GM12878 (cell line): ENCODE measurements at regions not wholly inside any gene's neighbourhood (a gene's known extent, or its start where the extent isn't known, plus 50 kb on each side); places are given as distances from the start of the nearest gene placed in this dataset.
"Not testable (repeated sequence)": the region's sequence is repeated elsewhere in the genome, so short reads cannot be mapped to it uniquely, and the experiment has no call there.

Experiments
- ATAC-seq: fragments of 200-7000 bp; cut with Tn5 transposase; 3 replicates; pipeline ENCODE4 v1.9.1; 2020; ENCODE audit warnings: mild to moderate bottlenecking, moderate library complexity
- BruUV-seq: library from RNA; stranded (reverse); fragments of 400-500 nt; replicated peaks from 2 replicates; lab custom pipeline; 2021; lab: Mats Ljungman, UMichigan
- CTCF ChIA-PET: fragments of 300-600 bp; sonication (Branson Sonifier 250); formaldehyde crosslinking; extraction: SDS; loops from one replicate; lab custom pipeline; 2021; ENCODE audit warnings: inconsistent platforms; lab: Yijun Ruan, JAX
- POLR2A ChIA-PET: fragments of 350-600 bp; formaldehyde crosslinking; extraction: SDS; loops from one replicate; lab custom pipeline; 2021; ENCODE audit warnings: inconsistent platforms; lab: Charles Lee
- RAD21 ChIA-PET: fragments of 300-600 bp; sonication (Branson Sonifier 250); formaldehyde crosslinking; loops from one replicate; lab custom pipeline; 2023; ENCODE audit warnings: antibody characterized with exemption; ENCODE audit not compliant: unreplicated experiment; lab: Charles Lee
- SMC1A ChIA-PET: fragments of 300-600 bp; sonication (Branson Sonifier 250); formaldehyde crosslinking; loops from one replicate; lab custom pipeline; 2023; ENCODE audit not compliant: unreplicated experiment, uncharacterized antibody; lab: Charles Lee
- DNase-seq: peaks from one replicate; pipeline ENCODE4 v3.0.0-alpha.2; 2011; ENCODE audit warnings: low read depth, low spot score
- FAIRE-seq: peaks from 3 replicates; lab custom pipeline; 2011; peaks lifted over from hg19 to GRCh38; lab: Jason Lieb, UNC
- H2AFZ ChIP-seq: 2 replicates; pipeline ENCODE4 v1.6.0; 2011; ENCODE audit warnings: low read depth, low read length, control low read depth; ENCODE audit not compliant: control insufficient read depth
- H3K27ac ChIP-seq: 2 replicates; pipeline ENCODE4 v1.5.1; 2011; ENCODE audit warnings: control low read depth; ENCODE audit not compliant: control insufficient read depth, insufficient read depth
- H3K27me3 ChIP-seq, 2 experiments: replicated peaks in 1 of 2; 2 replicates each; pipeline versions ENCODE4 v1.6.0 to v1.6.1; 2011; ENCODE audit warnings: low read length in 1 of 2; ENCODE audit not compliant: control insufficient read depth in 2 of 2, insufficient read depth in 2 of 2
- H3K36me3 ChIP-seq, 2 experiments: 2 replicates each; pipeline ENCODE4 v1.5.1; 2011; ENCODE audit warnings: low read length in 1 of 2; ENCODE audit not compliant: control insufficient read depth in 2 of 2, insufficient read depth in 2 of 2
- H3K4me1 ChIP-seq: 2 replicates; pipeline ENCODE4 v1.6.1; 2011; ENCODE audit warnings: mild to moderate bottlenecking, low read length, moderate library complexity, mixed read lengths; ENCODE audit not compliant: control insufficient read depth, insufficient read depth
- H3K4me2 ChIP-seq: 2 replicates; pipeline ENCODE4 v1.6.0; 2011; ENCODE audit warnings: control low read depth; ENCODE audit not compliant: control insufficient read depth, insufficient read depth
- H3K4me3 ChIP-seq: fragments of 200-600 bp; sonication (generic); 2 replicates; pipeline ENCODE4 v1.5.1; 2016
- H3K79me2 ChIP-seq: 2 replicates; pipeline ENCODE4 v1.6.0; 2011; ENCODE audit warnings: low read length; ENCODE audit not compliant: control insufficient read depth, insufficient read depth
- H3K9ac ChIP-seq: 2 replicates; pipeline ENCODE4 v1.8.0; 2011; ENCODE audit warnings: low read length, control low read depth, mixed read lengths; ENCODE audit not compliant: control insufficient read depth, insufficient read depth
- H3K9me3 ChIP-seq: replicated peaks from 3 replicates; pipeline ENCODE4 v1.5.1; 2011; ENCODE audit warnings: mild to moderate bottlenecking, low read length; ENCODE audit not compliant: control insufficient read depth, insufficient read depth
- H4K20me1 ChIP-seq: 2 replicates; pipeline ENCODE4 v1.6.0; 2011; ENCODE audit not compliant: control insufficient read depth, insufficient read depth
- ELK1 ChIP-seq: IDR thresholded peaks from 2 replicates; pipeline ENCODE4 v1.6.1; 2012; ENCODE audit warnings: low read depth, low read length, improper control_type of control experiment
- ESRRA ChIP-seq: IDR thresholded peaks from 2 replicates; pipeline ENCODE4 v1.6.1; 2012; ENCODE audit warnings: mild to moderate bottlenecking, low read length, improper control_type of control experiment
- JUNB ChIP-seq: IDR thresholded peaks from 2 replicates; pipeline ENCODE4 v1.6.1; 2016; ENCODE audit warnings: antibody characterized with exemption, mild to moderate bottlenecking
- NBN ChIP-seq: fragments of 450-650 bp; IDR thresholded peaks from 2 replicates; pipeline ENCODE4 v1.6.1; 2016
- NFYA ChIP-seq: IDR thresholded peaks from 2 replicates; pipeline ENCODE4 v1.6.1; 2011; ENCODE audit warnings: low read depth, mild to moderate bottlenecking, low read length, improper control_type of control experiment, borderline replicate concordance
- NR2C1 ChIP-seq: fragments of 450-650 bp; IDR thresholded peaks from 2 replicates; pipeline ENCODE4 v1.6.1; 2017; ENCODE audit warnings: antibody characterized with exemption, mild to moderate bottlenecking, moderate library complexity
- POLR2AphosphoS5 ChIP-seq: IDR thresholded peaks from 2 replicates; pipeline ENCODE4 v1.6.1; 2011; ENCODE audit warnings: mild to moderate bottlenecking, low read length, inconsistent platforms
- STAT3 ChIP-seq: IDR thresholded peaks from 2 replicates; pipeline ENCODE4 v1.6.1; 2011; ENCODE audit warnings: low read depth, low read length, improper control_type of control experiment
- ZNF622 ChIP-seq: fragments of 450-650 bp; IDR thresholded peaks from 2 replicates; pipeline ENCODE4 v1.6.1; 2017; ENCODE audit warnings: mild to moderate bottlenecking, inconsistent platforms
- WGBS: methylation state at CpG from one replicate; pipeline ENCODE4 v1.1.6; 2016; ENCODE audit warnings: low lambda C conversion rate; ENCODE audit not compliant: insufficient replicate concordance, insufficient coverage; ENCODE audit errors: missing lambda C conversion rate; 5-methylcytosine and 5-hydroxymethylcytosine counted together
- in situ Hi-C: fragments of 300-500 bp; cut with MboI; formaldehyde crosslinking; loops from 9 replicates; pipeline ENCODE4 v1.14.3; 2018; ENCODE audit warnings: mixed read lengths
- intact Hi-C: fragments of 100-400 bp; cut with micrococcal nuclease; formaldehyde crosslinking; loops from one replicate; pipeline ENCODE4 v1.14.2; 2022; ENCODE audit not compliant: unreplicated experiment

- no peaks in the 10 kb centered on the region for H4K20me1 ChIP-seq
- ChIA-PET CTCF (no interaction called here), SMC1A (no interaction called here), RAD21 (no interaction called here), POLR2A (no interaction called here)
- ATAC-seq (no peak), DNase-seq (no peak), FAIRE-seq (no peak)
- no peaks in the 10 kb centered on the region for H3K27me3 ChIP-seq
- no peak overlapping the region for H2AFZ ChIP-seq
- no peak overlapping the region for H3K27ac ChIP-seq
- H3K4me1 ChIP-seq = no peaks in the 10 kb centered on the region
- BruUV-seq = no TSS peak
- H3K4me2 ChIP-seq = no peak overlapping the region
- WGBS = 33% methylated on average over 1 of the region's 1 CpG
- in situ Hi-C loops = no loop called here
- H3K9me3 ChIP-seq = no peaks in the 10 kb centered on the region; the same call in 2 of the 3 replicates
- no peak overlapping the region for H3K9ac ChIP-seq
- no peaks in the 10 kb centered on the region for H3K36me3 ChIP-seq
- no peak overlapping the region for H3K4me3 ChIP-seq
- H3K79me2 ChIP-seq = no peaks in the 10 kb centered on the region
- no peak for TF ChIP-seq STAT3
- no peak for TF ChIP-seq POLR2AphosphoS5
- TF ChIP-seq ESRRA = no peak
- TF ChIP-seq NR2C1 = no peak
- TF ChIP-seq NFYA = no peak
- no peak for TF ChIP-seq ELK1
- no peak for TF ChIP-seq ZNF622
- TF ChIP-seq JUNB = no peak
- no peak for TF ChIP-seq NBN
- intact Hi-C loops = no loop called here
Measured at GRCh38 chr17:27089929-27090247, 204.0 kb upstream of the WSB1 start.

GRCh38 chr17:27090450-27091042 lies 203.4 kb upstream of the WSB1 start:
- H3K4me3 ChIP-seq, H3K36me3 ChIP-seq, H3K4me1 ChIP-seq, DNase-seq, intact Hi-C loops, FAIRE-seq, in situ Hi-C loops, H3K27me3 ChIP-seq, H3K4me2 ChIP-seq, CTCF ChIA-PET, ATAC-seq, RAD21 ChIA-PET, H3K9me3 ChIP-seq, H2AFZ ChIP-seq, H3K9ac ChIP-seq, BruUV-seq, H4K20me1 ChIP-seq, H3K79me2 ChIP-seq, POLR2A ChIA-PET, H3K27ac ChIP-seq, SMC1A ChIA-PET: not testable (repeated sequence)
- WGBS = 37% methylated on average over 10 of the region's 10 CpGs
